HG03108 (cell line): ENCODE measurements at regions not wholly inside any gene's neighbourhood (a gene's known extent, or its start where the extent isn't known, plus 50 kb on each side); places are given as distances from the start of the nearest gene placed in this dataset.
A peak's percentile ranks its signal among the peaks of the same experiment; 100 is the strongest.

ENCODE experiments used
- ATAC-seq: cut with Tn5 transposase; IDR thresholded peaks from one replicate; pipeline ENCODE4 v1.9.1; 2021; ENCODE audit warnings: moderate library complexity; ENCODE audit not compliant: unreplicated experiment

GRCh38 chr3:31004025-31004678 is 109.7 kb upstream of the GADL1 start:
- peak; percentile 77 for ATAC-seq

- ATAC-seq: no peak
Measured at GRCh38 chr3:31008994-31009393, 114.5 kb upstream of the GADL1 start.

- ATAC-seq: no peak
Measured at GRCh38 chr3:31009881-31010280, 115.4 kb upstream of the GADL1 start.

- ATAC-seq: no peak
Measured at GRCh38 chr3:31010491-31010890, 116.0 kb upstream of the GADL1 start.

GRCh38 chr3:31011380-31011779 is 116.9 kb upstream of the GADL1 start:
- ATAC-seq: no peak

GRCh38 chr3:31013090-31013489 is 118.6 kb upstream of the GADL1 start:
- ATAC-seq: no peak

- ATAC-seq: no peak
Measured at GRCh38 chr3:31013843-31014242, 119.4 kb upstream of the GADL1 start.

- no peak for ATAC-seq
Measured at GRCh38 chr3:31014317-31015040, 120.0 kb upstream of the GADL1 start.

- no peak for ATAC-seq
Measured at GRCh38 chr3:31016196-31016595, 121.7 kb upstream of the GADL1 start.

GRCh38 chr3:31022716-31023115 is 128.3 kb upstream of the GADL1 start:
- ATAC-seq: no peak

GRCh38 chr3:31025541-31025940 is 131.1 kb upstream of the GADL1 start:
- no peak for ATAC-seq

GRCh38 chr3:31027191-31027761 is 132.8 kb upstream of the GADL1 start:
- ATAC-seq: no peak

- no peak for ATAC-seq
Measured at GRCh38 chr3:31027914-31028313, 133.5 kb upstream of the GADL1 start.

- ATAC-seq: no peak
Measured at GRCh38 chr3:31028766-31029165, 134.3 kb upstream of the GADL1 start.

- no peak for ATAC-seq
Measured at GRCh38 chr3:31029706-31030105, 135.2 kb upstream of the GADL1 start.

- no peak for ATAC-seq
Measured at GRCh38 chr3:31035681-31036080, 141.2 kb upstream of the GADL1 start.

GRCh38 chr3:31038086-31038739 is 143.8 kb upstream of the GADL1 start:
- no peak for ATAC-seq

- no peak for ATAC-seq
Measured at GRCh38 chr3:31039145-31039544, 144.7 kb upstream of the GADL1 start.

- ATAC-seq: no peak
Measured at GRCh38 chr3:31041161-31041978, 146.9 kb upstream of the GADL1 start.

GRCh38 chr3:31043184-31043819 is 148.8 kb upstream of the GADL1 start:
- ATAC-seq: no peak
